Skin epidermis (tissue), 12 donors: ENCODE measurements at regions not wholly inside any gene's neighbourhood (a gene's known extent, or its start where the extent isn't known, plus 50 kb on each side); places are given as distances from the start of the nearest gene placed in this dataset.
"Not testable (repeated sequence)": the region's sequence is repeated elsewhere in the genome, so short reads cannot be mapped to it uniquely, and the experiment has no call there.

Experiments used
- H3K27ac ChIP-seq, 21 experiments: fragments of 200-600 bp; sonication (generic) in 11 of 21; one replicate each; pipeline ENCODE4 v1.5.0; 2020; ENCODE audit warnings: mild to moderate bottlenecking in 3 of 21, inconsistent platforms in 2 of 21, moderate library complexity in 2 of 21
- H3K4me3 ChIP-seq, 7 experiments: fragments of 200-600 bp; sonication (generic) in 2 of 7; one replicate each; pipeline ENCODE4 v1.5.0; 2020; ENCODE audit warnings: inconsistent platforms in 2 of 7, mild to moderate bottlenecking in 2 of 7, moderate library complexity in 1 of 7

- not testable (repeated sequence) for H3K27ac ChIP-seq
Observed at GRCh38 chr2:216750750-216751149, 55.4 kb upstream of the IGFBP5 start.

DNA sequence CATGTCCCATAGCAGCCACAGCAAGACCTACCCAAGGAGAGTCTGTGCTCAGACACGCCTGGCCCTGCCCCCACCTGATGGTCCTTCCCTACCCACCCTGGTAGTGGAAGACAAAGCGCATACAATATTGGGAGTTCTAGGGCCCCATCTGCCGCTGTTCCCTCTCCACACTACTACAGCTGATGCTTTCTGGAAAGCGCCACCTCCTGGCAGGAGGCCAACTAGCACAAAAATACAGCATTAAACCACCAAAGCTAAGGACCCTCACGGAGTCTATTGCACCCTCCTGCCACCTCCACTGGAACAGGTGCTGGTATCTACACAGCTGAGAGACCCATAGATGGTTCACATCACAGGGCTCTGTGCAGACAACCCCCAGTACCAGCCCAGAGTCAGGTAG, 50.9 kb upstream of the IGFBP5 start:
- not testable (repeated sequence) for H3K27ac ChIP-seq, H3K4me3 ChIP-seq

More at GRCh38 chr2:216750750-216751149, 55.4 kb upstream of the IGFBP5 start:
- H3K4me3 ChIP-seq: not testable (repeated sequence)

GRCh38 chr2:216745453-216745852, 50.1 kb upstream of the IGFBP5 start:
- no peak overlapping the region for H3K4me3 ChIP-seq

More at GRCh38 chr2:216745453-216745852, 50.1 kb upstream of the IGFBP5 start:
- no peak overlapping the region for H3K27ac ChIP-seq
